Sciatic nerve (tissue), 2 donors: ENCODE measurements at regions not wholly inside any gene's neighbourhood (a gene's known extent, or its start where the extent isn't known, plus 50 kb on each side); places are given as distances from the start of the nearest gene placed in this dataset.

Experiments
- ATAC-seq: fragments of 200-7000 bp; cut with Tn5 transposase; one replicate; pipeline ENCODE4 v1.9.1; 2020; ENCODE audit warnings: mild to moderate bottlenecking, moderate library complexity
- DNase-seq: peaks from one replicate; pipeline ENCODE4 v3.0.0-alpha.2; 2020; ENCODE audit warnings: low spot score
- intact Hi-C: fragments of 100-400 bp; cut with DNase I; formaldehyde crosslinking; loops from one replicate; pipeline ENCODE4 v1.14.2; 2022
- donor health status: DM: no; HTN: no; CAD: no.
- donor health status: DM: no; HTN: no; CAD: no.

- intact Hi-C loops = no loop called here
- ATAC-seq (no peak), DNase-seq (peak; percentile 28)
These were observed 412.3 kb downstream of the BRD1 start for GRCh38 chr22:49415151-49415951.

GRCh38 chr22:49413551-49413950 is 414.1 kb downstream of the BRD1 start:
- DNase-seq (peak; percentile 37), ATAC-seq (no peak)
- intact Hi-C loops = no loop called here

GRCh38 chr22:49413146-49413545 is 414.5 kb downstream of the BRD1 start:
- intact Hi-C loops = no loop called here
- DNase-seq (peak; percentile 5), ATAC-seq (no peak)

GRCh38 chr22:49412236-49412635 is 415.4 kb downstream of the BRD1 start:
- DNase-seq (peak; percentile 30), ATAC-seq (no peak)
- intact Hi-C loops = no loop called here

- intact Hi-C loops = no loop called here
- ATAC-seq (no peak), DNase-seq (peak; percentile 21)
These were observed 416.4 kb downstream of the BRD1 start for GRCh38 chr22:49411236-49411635.

- intact Hi-C loops = no loop called here
- ATAC-seq (no peak), DNase-seq (peak; percentile 26)
These were observed 419.4 kb downstream of the BRD1 start for GRCh38 chr22:49408102-49408836.

GRCh38 chr22:49406879-49407587 is 420.6 kb downstream of the BRD1 start:
- DNase-seq = peak; percentile 27
- intact Hi-C loops = no loop called here
- no peak for ATAC-seq

GRCh38 chr22:49406047-49406650 is 421.5 kb downstream of the BRD1 start:
- peak; percentile 25 for DNase-seq

GRCh38 chr22:49405590-49405989 is 422.1 kb downstream of the BRD1 start:
- intact Hi-C loops = no loop called here
- DNase-seq (peak; percentile 7), ATAC-seq (no peak)

More at GRCh38 chr22:49406047-49406650, 421.5 kb downstream of the BRD1 start:
- intact Hi-C loops = no loop called here
- ATAC-seq = no peak

- intact Hi-C loops = no loop called here
- ATAC-seq = no peak
- DNase-seq = peak; percentile 42
These were observed 423.0 kb downstream of the BRD1 start for GRCh38 chr22:49404576-49405241.

- intact Hi-C loops = no loop called here
- no peak for ATAC-seq
- peak; percentile 12 for DNase-seq
These were observed 423.7 kb downstream of the BRD1 start for GRCh38 chr22:49404020-49404419.

- peak; percentile 27 for DNase-seq
- intact Hi-C loops = no loop called here
These were observed 424.6 kb downstream of the BRD1 start for GRCh38 chr22:49403102-49403501.

GRCh38 chr22:49402169-49402568 is 425.5 kb downstream of the BRD1 start:
- peak; percentile 14 for DNase-seq
- ATAC-seq = no peak
- intact Hi-C loops = no loop called here

More at GRCh38 chr22:49403102-49403501, 424.6 kb downstream of the BRD1 start:
- no peak for ATAC-seq

- intact Hi-C loops = no loop called here
These were observed 426.6 kb downstream of the BRD1 start for GRCh38 chr22:49400941-49401598.

GRCh38 chr22:49400136-49400940 is 427.3 kb downstream of the BRD1 start:
- intact Hi-C loops = no loop called here
- ATAC-seq (no peak), DNase-seq (peak; percentile 32)

More at GRCh38 chr22:49400941-49401598, 426.6 kb downstream of the BRD1 start:
- ATAC-seq = no peak
- DNase-seq = peak; percentile 39

GRCh38 chr22:49398646-49399045 is 429.0 kb downstream of the BRD1 start:
- DNase-seq (peak; percentile 48), ATAC-seq (no peak)
- intact Hi-C loops = no loop called here

GRCh38 chr22:49398115-49398514 is 429.6 kb downstream of the BRD1 start:
- peak; percentile 33 for DNase-seq
- intact Hi-C loops = no loop called here
- no peak for ATAC-seq
